Right lobe of liver (tissue), 4 donors: ENCODE measurements at regions not wholly inside any gene's neighbourhood (a gene's known extent, or its start where the extent isn't known, plus 50 kb on each side); places are given as distances from the start of the nearest gene placed in this dataset.

Experiments
- POLR2A ChIP-seq: fragments of 450-650 bp; IDR thresholded peaks from one replicate; pipeline ENCODE4 v1.6.1; 2017; ENCODE audit warnings: antibody characterized with exemption, mild to moderate bottlenecking
- TF ChIP-seq, protein P1 (sequence below), 4 donors: fragments of 200-600 bp in 3 of 4; fragments of 450-650 bp in 1 of 4; IDR thresholded peaks; one replicate each; pipeline versions ENCODE4 v1.5.1 to v1.8.0; 2016 to 2022; ENCODE audit warnings: antibody characterized with exemption in 4 of 4, mild to moderate bottlenecking in 2 of 4
- donor health status: DM: no; HTN: no; CAD: no.
- donor health status: DM: no; HTN: no; CAD: no.
- donor health status: DM: no; HTN: yes; CAD: no.

DNA sequence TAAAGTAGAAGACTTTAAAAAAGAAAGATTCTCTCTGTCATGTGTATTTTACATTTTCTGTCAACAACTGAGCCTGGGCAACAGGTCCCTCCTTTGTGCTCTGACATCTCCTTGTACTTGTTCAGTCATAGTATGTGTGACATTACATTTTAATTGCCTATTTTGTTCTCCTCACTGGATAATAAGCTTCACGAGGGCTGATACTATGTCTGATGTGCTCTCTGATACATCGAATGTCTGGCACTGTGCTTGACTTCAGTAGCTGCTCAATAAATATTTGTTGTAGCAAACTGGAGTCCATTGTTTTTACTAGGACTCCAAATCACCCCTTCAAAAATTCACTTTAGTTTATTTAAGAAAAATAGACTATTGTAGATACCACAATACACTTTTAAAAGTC, 482.0 kb downstream of the RASEF start:
- TF ChIP-seq, protein P1, sequence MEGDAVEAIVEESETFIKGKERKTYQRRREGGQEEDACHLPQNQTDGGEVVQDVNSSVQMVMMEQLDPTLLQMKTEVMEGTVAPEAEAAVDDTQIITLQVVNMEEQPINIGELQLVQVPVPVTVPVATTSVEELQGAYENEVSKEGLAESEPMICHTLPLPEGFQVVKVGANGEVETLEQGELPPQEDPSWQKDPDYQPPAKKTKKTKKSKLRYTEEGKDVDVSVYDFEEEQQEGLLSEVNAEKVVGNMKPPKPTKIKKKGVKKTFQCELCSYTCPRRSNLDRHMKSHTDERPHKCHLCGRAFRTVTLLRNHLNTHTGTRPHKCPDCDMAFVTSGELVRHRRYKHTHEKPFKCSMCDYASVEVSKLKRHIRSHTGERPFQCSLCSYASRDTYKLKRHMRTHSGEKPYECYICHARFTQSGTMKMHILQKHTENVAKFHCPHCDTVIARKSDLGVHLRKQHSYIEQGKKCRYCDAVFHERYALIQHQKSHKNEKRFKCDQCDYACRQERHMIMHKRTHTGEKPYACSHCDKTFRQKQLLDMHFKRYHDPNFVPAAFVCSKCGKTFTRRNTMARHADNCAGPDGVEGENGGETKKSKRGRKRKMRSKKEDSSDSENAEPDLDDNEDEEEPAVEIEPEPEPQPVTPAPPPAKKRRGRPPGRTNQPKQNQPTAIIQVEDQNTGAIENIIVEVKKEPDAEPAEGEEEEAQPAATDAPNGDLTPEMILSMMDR (IDR thresholded peaks at IDR 0.05), result no peak
- no peak for TF ChIP-seq POLR2A
